ENCODE measurements at regions not wholly inside any gene's neighbourhood (a gene's known extent, or its start where the extent isn't known, plus 50 kb on each side); places are given as distances from the start of the nearest gene placed in this dataset.

- no peak for TF ChIP-seq SP1 (IDR thresholded peaks at IDR 0.05)
- no peak for TF ChIP-seq ZNF384 (IDR thresholded peaks at IDR 0.05)
- TF ChIP-seq CTBP1 (IDR thresholded peaks at IDR 0.05; ENCODE audit: borderline replicate concordance), result no peak
- TF ChIP-seq FOXK2 (IDR thresholded peaks at IDR 0.05), result no peak
- no peak for TF ChIP-seq PKNOX1 (IDR thresholded peaks at IDR 0.05)
- no peak for TF ChIP-seq FOXM1 (IDR thresholded peaks at IDR 0.05; ENCODE audit: borderline replicate concordance)
- no peak for TF ChIP-seq LEF1 (IDR thresholded peaks at IDR 0.05; ENCODE audit: borderline replicate concordance)
- TF ChIP-seq BHLHE40 (IDR thresholded peaks at IDR 0.05; ENCODE audit: borderline replicate concordance), result no peak
- no peak for TF ChIP-seq ARNT (IDR thresholded peaks at IDR 0.05)
- no peak for TF ChIP-seq TARDBP (IDR thresholded peaks at IDR 0.05)
- TF ChIP-seq SUZ12 (IDR thresholded peaks at IDR 0.05), result no peak
- no peak for TF ChIP-seq NFRKB (IDR thresholded peaks at IDR 0.05)
Observed at GRCh38 chr5:161042443-161042842, 190.4 kb upstream of the ATP10B start.

All from HEK293T (cell line).